ENCODE measurements at regions not wholly inside any gene's neighbourhood (a gene's known extent, or its start where the extent isn't known, plus 50 kb on each side); places are given as distances from the start of the nearest gene placed in this dataset.
"Not testable (repeated sequence)": the region's sequence is repeated elsewhere in the genome, so short reads cannot be mapped to it uniquely, and the experiment has no call there.

- peak; percentile 1 for DNase-seq
Observed at GRCh38 chr3:75129101-75129500, 514.6 kb upstream of the CNTN3 start.

GRCh38 chr3:75136100-75136897 is 521.8 kb upstream of the CNTN3 start:
- DNase-seq: no peak

GRCh38 chr3:75138345-75138744 is 523.9 kb upstream of the CNTN3 start:
- DNase-seq: no peak

GRCh38 chr3:75140904-75141615 is 523.1 kb upstream of the FRG2C start:
- DNase-seq: no peak

GRCh38 chr3:75144406-75144805 is 519.7 kb upstream of the FRG2C start:
- DNase-seq: no peak

- DNase-seq: no peak
Observed at GRCh38 chr3:75171630-75172230, 492.4 kb upstream of the FRG2C start.

- DNase-seq: no peak
Observed at GRCh38 chr3:75176937-75177336, 487.2 kb upstream of the FRG2C start.

- DNase-seq: no peak
Observed at GRCh38 chr3:75180235-75180944, 483.7 kb upstream of the FRG2C start.

GRCh38 chr3:75180945-75181298 is 483.2 kb upstream of the FRG2C start:
- no peak for DNase-seq

- no peak for DNase-seq
Observed at GRCh38 chr3:75188962-75189361, 475.2 kb upstream of the FRG2C start.

- peak; percentile 9 for DNase-seq
Observed at GRCh38 chr3:75192146-75192616, 471.9 kb upstream of the FRG2C start.

- no peak for DNase-seq
Observed at GRCh38 chr3:75193797-75194196, 470.3 kb upstream of the FRG2C start.

GRCh38 chr3:75214332-75214731 is 449.8 kb upstream of the FRG2C start:
- not testable (repeated sequence) for DNase-seq

GRCh38 chr3:75218577-75218976 is 445.6 kb upstream of the FRG2C start:
- no peak for DNase-seq

GRCh38 chr3:75220932-75221331 is 443.2 kb upstream of the FRG2C start:
- no peak for DNase-seq

GRCh38 chr3:75224412-75224811 is 439.7 kb upstream of the FRG2C start:
- no peak for DNase-seq

- DNase-seq: no peak
Observed at GRCh38 chr3:75232216-75232615, 431.9 kb upstream of the FRG2C start.

GRCh38 chr3:75235631-75236030 is 428.5 kb upstream of the FRG2C start:
- no peak for DNase-seq

GRCh38 chr3:75237053-75237452 is 427.1 kb upstream of the FRG2C start:
- no peak for DNase-seq

- DNase-seq: no peak
Observed at GRCh38 chr3:75237477-75237876, 426.7 kb upstream of the FRG2C start.

GRCh38 chr3:75241226-75241962 is 422.7 kb upstream of the FRG2C start:
- not testable (repeated sequence) for DNase-seq

- DNase-seq: no peak
Observed at GRCh38 chr3:75242012-75242735, 422.0 kb upstream of the FRG2C start.

All from NCI-H2171 treated with DMSO at 0.1 percent for 48 hours (cell line).